C1 segment of cervical spinal cord (tissue), 14 donors: ENCODE measurements at regions not wholly inside any gene's neighbourhood (a gene's known extent, or its start where the extent isn't known, plus 50 kb on each side); places are given as distances from the start of the nearest gene placed in this dataset.

Source experiments
- DNase-seq, 14 donors: peaks; one replicate each; lab custom pipeline; 2025; lab: John Stamatoyannopoulos, UW

GRCh38 chr18:37717098-37717497 is 151.5 kb upstream of the CELF4 start:
- no peak for DNase-seq

GRCh38 chr18:37716106-37716735 is 150.6 kb upstream of the CELF4 start:
- DNase-seq: peak in 1 of 14 donors; percentile 50

DNA sequence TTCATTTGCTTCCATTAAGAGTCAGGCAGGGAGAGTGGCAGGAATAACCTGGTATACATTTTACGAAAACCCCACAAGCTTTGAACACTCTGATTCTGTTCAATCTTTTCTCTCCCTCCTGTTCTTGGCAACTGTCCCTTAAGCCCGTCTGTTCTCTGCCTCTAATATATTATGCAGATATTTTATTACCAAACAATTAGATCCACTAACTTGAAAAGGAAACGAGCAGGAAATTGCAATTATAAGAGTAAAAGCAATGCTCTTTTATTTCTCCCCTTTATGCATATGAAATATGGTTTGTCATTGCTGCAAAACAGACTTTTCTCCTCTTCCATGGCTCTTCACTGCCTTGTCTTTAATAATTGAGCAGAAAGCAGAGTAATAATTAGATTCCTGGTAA is 149.1 kb upstream of the CELF4 start:
- DNase-seq: peak in 1 of 14 donors; percentile 43

GRCh38 chr18:37712776-37713175 is 147.2 kb upstream of the CELF4 start:
- DNase-seq: no peak

GRCh38 chr18:37711766-37712505 is 146.3 kb upstream of the CELF4 start:
- DNase-seq: no peak

DNA sequence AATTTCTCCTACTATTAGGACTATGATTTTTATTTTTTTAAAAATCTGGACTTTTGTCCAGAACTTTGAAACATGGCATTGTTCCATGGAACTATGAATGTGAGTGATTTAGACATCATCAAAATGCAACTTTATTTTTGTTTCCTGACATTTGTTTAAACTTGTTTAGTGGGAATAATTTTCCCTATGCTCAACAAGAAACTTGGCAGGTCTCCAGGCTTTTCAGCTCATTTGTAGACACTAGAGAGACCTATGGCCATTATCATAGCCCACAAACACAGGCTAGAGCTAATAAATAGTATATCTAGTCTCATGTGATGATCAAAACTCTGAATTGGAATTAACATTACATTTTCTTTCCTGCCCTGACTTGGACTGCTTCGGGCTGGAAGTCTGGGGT is 145.1 kb upstream of the CELF4 start:
- no peak for DNase-seq

DNA sequence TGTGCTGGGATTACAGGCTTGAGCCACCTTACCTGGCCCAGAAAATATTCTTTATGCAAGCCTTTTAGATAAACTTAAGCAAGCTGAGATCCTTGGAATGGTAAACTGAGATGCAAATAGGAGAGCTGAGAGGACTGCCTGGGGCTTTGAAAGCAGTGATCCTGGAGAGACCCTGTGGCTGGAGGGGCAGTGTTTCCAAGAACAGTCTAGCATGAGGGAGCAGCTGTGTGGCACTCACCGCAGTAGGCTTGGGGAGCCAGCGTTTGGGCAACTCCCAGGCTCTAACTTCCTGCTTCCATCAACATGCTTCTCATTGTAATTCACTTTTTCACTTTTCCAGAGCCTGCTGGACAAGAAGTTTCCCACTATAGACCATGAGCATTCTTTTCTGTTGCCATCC is 144.1 kb upstream of the CELF4 start:
- no peak for DNase-seq

GRCh38 chr18:37705016-37705415 is 139.4 kb upstream of the CELF4 start:
- no peak for DNase-seq

GRCh38 chr18:37702841-37703240 is 137.2 kb upstream of the CELF4 start:
- no peak for DNase-seq

DNA sequence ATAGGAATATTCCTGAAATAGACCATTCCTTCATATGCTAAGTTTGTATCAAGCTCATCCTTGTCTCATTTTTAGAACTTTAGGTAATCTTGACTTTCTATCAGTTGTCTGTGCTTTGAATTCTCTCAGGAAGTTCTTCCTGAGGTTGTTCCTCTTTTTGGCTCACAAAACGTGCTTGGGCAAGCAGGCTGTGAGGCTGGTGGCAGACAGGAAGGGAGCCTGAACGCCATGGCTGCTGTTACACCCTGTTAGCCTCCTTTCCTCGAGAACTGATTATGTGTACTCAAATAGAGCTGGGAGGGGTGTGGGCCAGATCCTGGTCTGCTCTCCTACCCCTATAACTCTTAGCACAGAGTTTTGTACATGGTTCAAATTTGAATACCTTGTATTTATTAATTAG is 136.4 kb upstream of the CELF4 start:
- DNase-seq: no peak

DNA sequence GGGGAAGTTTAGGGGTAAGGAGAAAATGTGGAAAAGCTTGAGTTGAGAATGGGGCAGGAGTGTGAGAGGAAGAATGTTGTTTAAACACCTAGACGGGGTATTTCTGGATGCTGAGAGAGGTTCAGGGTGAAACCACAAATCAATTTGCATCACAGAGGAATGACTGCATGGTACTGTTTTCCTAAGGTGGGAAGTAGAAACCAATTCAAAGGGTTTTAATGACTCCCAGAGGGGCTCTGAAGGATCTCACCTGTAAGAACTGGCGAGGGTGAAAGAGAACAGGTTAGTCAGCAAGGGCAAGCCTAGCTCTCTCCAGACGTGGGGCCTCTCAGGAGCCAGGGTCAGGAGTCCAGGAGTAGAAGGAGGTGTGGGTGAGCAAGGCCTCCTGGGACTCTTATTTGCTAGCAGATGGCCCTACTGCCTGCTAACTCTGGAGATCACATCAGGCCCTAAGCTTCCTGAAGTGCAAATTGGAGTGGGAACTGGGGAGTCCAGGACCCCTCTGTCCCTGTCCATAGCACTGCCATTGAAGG is 133.0 kb upstream of the CELF4 start:
- no peak for DNase-seq

DNA sequence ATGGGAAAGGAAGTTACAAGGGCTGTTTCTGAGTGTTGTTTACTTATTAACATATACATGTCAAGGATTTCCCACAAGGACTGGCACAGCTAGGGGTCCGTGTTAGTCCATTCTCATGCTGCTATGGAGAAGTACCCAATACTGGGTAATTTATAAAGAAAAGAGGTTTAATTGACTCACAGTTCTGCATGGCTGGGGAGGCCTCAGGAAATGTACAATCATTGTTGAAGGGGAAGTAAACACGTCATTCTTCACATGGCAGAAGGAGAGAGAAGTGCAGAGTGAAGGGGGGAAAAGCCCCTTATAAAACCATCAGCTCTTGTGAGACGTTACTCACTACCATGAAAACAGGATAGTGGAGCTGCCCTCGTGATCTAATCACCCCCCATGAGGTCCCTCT is 128.9 kb upstream of the CELF4 start:
- no peak for DNase-seq

GRCh38 chr18:37691162-37691561 is 125.6 kb upstream of the CELF4 start:
- DNase-seq: no peak

GRCh38 chr18:37689841-37690240 is 124.2 kb upstream of the CELF4 start:
- no peak for DNase-seq

DNA sequence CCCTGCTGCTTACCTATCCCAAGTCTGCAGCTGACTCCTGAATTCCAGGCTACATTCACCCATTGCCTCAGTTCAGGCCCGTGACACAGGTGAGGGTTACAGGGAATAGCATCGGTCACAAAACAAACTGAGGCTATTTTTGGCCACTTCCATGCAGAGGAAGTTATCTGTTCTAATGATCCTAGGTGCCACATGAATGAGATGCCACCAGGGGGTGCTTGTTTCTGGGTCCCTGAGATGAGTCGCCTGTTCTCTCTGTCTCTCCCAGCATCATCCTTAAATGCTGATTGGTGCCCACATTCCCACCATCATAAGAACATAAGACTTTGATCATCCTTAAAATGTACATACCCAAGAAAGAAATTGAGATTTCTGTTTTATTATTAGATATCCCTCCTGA is 119.0 kb upstream of the CELF4 start:
- no peak for DNase-seq

GRCh38 chr18:37684183-37684582 is 118.6 kb upstream of the CELF4 start:
- no peak for DNase-seq

GRCh38 chr18:37680911-37681310 is 115.3 kb upstream of the CELF4 start:
- DNase-seq: no peak

GRCh38 chr18:37676276-37676675 is 110.7 kb upstream of the CELF4 start:
- DNase-seq: no peak

DNA sequence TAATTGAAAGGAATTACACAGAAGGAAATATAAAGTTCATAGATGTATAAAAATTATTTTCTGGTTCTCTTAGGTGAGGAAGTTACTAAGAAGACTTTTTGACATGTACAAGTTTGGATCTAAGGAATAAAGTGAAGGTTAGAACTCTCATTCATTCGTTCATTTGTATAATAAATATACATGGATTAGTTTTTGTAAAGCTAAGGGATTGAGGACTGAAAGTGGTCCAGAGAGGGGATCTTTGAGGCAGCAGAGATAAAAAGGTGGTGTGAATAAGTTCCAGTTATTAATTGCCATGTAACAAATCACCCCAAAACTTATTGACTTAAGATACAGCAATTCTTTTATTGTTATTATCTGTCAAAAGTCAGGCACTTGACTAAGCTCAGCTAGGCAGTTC is 110.1 kb upstream of the CELF4 start:
- DNase-seq: no peak

- DNase-seq: no peak
Measured at GRCh38 chr18:37674570-37674969, 109.0 kb upstream of the CELF4 start.

GRCh38 chr18:37673671-37674070 is 108.1 kb upstream of the CELF4 start:
- no peak for DNase-seq

GRCh38 chr18:37672932-37673595 is 107.5 kb upstream of the CELF4 start:
- DNase-seq: no peak

DNA sequence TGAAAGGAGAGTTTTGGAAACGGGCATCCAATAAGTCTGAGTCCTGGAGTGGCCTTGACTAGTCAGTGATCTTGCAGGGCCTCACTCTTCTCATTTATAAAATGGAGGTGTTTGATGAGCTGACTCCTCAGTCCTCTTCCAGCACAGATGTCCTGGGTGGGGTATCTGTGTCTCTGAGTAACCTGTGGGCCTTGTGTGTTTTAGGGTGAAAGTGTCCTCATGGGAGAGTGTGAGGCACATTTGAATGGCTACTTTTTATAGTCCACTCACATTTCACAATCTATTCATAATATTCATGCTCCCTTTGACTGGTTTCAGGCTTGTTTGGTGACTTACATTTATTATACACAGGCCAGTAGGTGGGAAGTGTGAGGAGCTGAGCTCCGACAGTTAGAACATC is 106.4 kb upstream of the CELF4 start:
- no peak for DNase-seq
